Erythroblast (primary cell): ENCODE measurements at regions not wholly inside any gene's neighbourhood (a gene's known extent, or its start where the extent isn't known, plus 50 kb on each side); places are given as distances from the start of the nearest gene placed in this dataset.

Source experiments
- DNase-seq, 2 experiments: peaks; one replicate each; lab custom pipeline; 2025; lab: John Stamatoyannopoulos, UW
- GATA1 ChIP-seq: IDR thresholded peaks from 2 replicates; pipeline ENCODE4 v1.6.1; 2011; ENCODE audit warnings: low read depth, mild to moderate bottlenecking, control low read depth, low read length, moderate library complexity
- POLR2A ChIP-seq: IDR thresholded peaks from 2 replicates; pipeline ENCODE4 v1.6.1; 2011; ENCODE audit warnings: mild to moderate bottlenecking, low read length

DNA sequence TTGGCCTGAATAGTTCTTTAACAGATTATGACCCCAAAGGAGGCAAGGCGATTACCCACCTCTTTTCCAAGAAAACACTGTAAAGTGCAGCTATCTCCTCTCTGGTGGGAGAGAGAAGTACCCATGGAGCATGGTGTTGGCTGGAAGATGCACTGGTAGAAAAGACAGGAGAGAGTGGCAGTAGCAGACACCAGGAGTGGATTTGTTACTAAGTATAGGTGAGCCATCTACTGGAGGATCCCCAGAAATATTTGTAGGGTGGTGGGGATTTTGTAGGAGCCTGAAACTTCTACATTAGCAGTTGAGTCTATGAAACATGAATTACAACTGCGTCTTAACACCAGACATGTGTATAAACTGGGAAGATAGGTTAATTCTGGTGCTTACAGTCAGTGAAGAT is 148.0 kb downstream of the SLC38A4 start:
- peak in 1 of 2 experiments; percentile 8 for DNase-seq
- TF ChIP-seq GATA1 = no peak
- TF ChIP-seq POLR2A = no peak

DNA sequence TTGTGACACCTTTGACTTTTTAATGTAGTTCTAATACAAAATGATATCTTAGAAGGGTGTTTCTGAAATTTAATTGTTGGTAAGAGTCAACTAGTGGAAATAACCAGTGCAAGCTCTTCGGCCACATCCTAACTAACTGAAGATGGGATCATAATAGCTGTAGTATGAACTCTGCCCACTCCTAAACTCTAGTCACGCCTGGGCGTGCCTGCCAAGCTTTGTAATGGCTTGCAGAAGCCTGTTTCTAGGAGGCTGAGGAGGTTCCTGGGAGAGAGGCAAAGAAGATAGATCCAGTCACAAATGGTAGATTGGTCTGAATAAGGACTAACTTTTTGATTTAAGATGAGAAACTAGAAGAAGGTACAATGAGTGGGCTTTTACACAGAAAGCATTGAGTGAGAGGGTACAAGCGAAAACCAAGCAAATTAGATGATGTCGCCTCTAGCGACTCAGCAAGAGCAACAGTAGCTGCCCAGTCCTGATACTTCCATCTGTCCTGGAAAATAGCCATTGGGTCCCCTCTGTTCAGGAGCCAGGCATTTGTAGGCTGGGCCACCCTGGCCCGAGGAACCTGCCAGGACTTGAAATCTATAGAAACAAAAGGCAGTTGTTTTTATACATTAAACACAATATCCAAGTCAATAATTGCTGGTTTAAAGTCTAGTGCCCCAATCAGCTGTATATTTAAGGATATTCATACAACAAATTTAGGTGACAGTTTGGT is 148.8 kb downstream of the SLC38A4 start:
- DNase-seq = no peak
- TF ChIP-seq GATA1 = no peak
- no peak for TF ChIP-seq POLR2A

GRCh38 chr12:46676396-46676795 is 149.4 kb downstream of the SLC38A4 start:
- TF ChIP-seq POLR2A = no peak
- no peak for TF ChIP-seq GATA1
- no peak for DNase-seq

GRCh38 chr12:46675736-46676135 is 150.1 kb downstream of the SLC38A4 start:
- peak; percentile 3 to 45 for DNase-seq
- TF ChIP-seq GATA1 (no peak), POLR2A (no peak)

DNA sequence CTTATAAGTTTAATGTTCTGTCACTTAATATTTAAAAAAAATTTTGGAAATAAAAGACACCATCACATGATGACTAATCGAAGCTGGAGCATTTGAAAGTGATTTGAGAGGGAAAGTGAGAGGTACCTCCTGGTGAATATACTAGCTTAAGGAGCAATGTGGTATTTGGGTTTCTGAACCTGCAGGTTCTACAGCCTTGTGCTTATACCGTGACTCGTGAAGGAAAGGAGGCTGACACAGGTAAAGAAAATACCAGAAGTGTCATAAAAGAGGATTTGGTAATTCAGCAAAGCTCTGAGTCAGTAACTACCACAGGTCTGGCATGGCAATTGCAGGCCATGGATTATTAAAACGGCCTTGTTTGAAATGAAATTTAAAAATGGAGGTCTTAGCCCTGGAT is 151.0 kb downstream of the SLC38A4 start:
- no peak for DNase-seq
- TF ChIP-seq GATA1 = no peak
- TF ChIP-seq POLR2A = no peak

DNA sequence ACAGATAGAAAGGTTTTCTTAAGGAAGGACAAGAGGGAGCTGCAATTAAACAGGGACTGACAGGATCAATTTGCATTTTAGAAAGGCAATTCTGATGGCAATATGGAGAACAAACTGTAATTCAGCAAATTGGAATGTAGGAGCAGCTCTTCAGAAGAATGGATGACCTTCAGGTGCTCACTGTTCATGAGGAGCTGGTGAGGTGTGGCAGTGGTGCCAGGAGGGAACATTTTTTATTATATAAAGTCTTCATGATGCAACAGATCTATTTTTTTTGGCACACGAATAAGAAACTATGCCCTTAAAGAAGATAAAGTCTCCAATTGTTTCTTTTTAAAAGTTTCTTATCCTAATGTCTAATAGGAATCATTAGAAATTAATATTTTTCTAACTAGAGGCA is 151.7 kb downstream of the SLC38A4 start:
- no peak for DNase-seq
- TF ChIP-seq POLR2A = no peak
- no peak for TF ChIP-seq GATA1

GRCh38 chr12:46671102-46671501 is 154.7 kb downstream of the SLC38A4 start:
- no peak for DNase-seq
- TF ChIP-seq POLR2A (no peak), GATA1 (no peak)

DNA sequence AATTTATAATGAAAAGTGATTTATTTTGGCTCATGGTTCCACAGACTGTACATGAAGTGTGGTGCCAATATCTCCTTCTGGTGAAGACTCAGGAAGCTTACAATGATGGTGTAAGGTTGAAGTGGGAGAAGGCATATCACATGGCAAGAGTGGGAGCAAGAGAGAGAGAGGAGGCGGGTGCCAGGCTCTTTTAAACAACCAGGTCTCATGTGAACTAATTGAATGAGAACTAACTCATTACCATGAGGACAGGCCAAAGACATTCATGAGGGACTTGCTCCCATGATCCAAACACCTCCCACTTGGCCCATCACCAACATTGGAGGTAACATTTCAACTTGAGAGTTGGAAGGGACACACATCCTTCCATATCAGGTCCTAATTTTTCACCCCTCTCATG is 155.2 kb downstream of the SLC38A4 start:
- DNase-seq = no peak
- TF ChIP-seq GATA1 (no peak), POLR2A (no peak)

DNA sequence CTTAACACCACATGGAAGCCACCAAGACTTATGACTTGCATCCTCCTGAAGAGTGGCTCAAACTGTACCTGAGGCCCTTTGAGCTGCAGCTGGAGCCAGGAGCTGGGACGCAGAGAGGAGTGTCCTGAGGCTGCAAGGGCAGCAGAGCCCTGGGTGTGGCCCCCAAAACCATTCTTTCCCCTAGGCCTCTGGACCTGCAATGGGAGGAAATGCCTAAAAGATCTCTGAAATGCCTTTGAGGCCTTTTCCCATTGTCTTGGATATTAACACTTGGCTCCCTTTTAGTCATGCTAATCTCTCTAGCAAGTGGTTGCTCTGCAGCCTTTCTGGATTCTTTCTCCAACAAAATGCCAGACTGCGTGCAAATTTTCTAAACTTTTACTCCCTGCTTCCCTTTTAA is 156.1 kb downstream of the SLC38A4 start:
- no peak for DNase-seq
- TF ChIP-seq GATA1 (no peak), POLR2A (no peak)

DNA sequence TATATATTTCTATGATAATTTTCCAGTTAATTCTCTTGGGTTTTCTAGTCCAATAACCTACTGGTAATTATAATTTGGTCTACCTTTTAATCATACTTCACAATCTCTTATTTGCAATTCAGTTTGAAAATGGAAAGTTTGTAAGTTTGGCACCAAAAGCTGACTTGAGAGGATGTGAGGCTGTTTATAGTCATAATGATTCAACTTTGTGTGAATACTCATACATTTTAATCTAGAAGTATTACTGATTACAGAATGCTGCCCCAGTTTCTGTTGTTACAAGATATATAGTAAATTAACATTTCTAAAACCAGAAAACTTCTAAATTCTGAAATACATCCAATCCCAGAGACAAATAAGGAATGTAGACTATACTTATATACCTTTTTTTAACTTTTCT is 158.2 kb downstream of the SLC38A4 start:
- TF ChIP-seq GATA1 (no peak), POLR2A (no peak)
- no peak for DNase-seq

DNA sequence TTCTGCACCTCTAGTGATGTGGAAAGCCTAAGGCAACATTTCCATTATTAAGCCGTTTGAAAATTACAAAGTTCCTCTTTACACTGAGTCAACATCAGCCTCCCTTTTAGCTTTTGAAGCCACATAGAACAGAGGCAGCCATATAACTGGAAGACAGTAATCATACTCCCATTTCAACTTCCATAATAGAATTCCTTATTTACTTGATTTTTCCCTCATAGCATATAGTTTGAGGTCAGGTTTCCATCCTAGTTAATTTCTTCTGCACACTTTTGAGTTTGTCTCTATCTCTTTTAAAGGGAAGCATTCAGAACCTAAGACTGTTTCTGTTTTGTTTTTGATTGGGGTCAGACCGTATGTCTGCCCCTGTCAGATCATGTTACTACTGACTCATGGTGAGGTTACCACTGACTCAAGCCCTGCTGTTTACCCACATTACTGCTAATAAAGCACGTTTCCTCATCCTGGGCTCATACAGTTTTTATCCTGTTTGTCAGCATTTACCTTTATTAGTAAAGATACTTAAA is 161.0 kb downstream of the SLC38A4 start:
- peak in 1 of 2 experiments; percentile 2 for DNase-seq
- TF ChIP-seq GATA1 (no peak), POLR2A (no peak)

DNA sequence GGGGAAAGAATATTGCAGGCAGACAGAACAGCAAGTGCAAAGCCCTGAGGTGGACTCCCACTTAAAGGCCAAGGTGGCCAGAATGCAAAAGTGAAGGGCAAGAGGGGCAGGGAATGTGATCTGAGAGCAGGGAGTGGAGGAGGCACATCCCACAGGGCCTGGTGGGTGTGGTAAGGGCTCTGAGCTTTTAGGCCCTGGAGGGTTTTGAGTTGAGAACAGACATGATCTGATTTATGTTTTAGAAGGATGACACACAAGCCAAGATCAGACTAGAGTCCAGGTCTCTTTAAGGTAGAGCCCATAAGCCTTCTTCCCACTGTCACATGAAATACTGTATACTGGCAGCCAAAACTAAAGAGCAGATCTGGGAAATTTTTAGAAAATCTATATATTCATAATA is 162.5 kb downstream of the SLC38A4 start:
- no peak for TF ChIP-seq POLR2A
- TF ChIP-seq GATA1 = no peak
- DNase-seq = no peak

DNA sequence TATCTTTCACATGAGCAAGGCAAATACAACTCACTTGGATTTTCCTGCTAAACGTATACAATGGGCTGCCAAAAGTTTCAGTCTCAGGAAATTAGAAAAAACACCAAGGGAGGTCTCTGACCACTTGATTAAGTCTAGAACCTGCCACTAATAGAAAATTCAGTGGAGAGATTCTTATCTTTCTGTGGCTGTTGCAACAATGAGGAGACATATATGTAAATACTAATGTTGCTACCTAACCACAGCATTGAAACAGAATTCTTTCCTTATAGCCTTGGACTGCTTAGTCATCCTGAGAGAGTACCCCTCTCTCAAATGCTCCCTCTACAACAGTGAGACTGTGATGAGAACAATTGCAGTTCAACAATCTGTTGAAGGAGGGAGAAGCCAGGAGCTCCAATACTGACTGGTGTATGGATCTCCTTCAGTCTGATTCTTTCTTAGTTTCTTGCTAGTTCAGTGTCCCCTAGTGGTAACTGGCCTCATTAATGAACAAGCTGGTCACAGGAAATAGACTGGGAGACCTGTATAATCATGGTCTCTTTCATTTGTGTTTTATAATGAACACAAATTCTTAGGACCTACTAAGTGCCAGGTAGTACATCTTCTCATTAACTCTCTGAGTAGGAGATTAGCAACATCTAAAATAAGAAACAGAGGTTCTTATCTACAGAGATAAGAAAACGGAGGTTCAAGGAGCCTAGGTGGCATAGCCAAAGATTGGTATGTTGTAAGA is 164.5 kb downstream of the SLC38A4 start:
- TF ChIP-seq POLR2A (no peak), GATA1 (no peak)
- DNase-seq = peak; percentile 46 to 55

- TF ChIP-seq GATA1 (no peak), POLR2A (no peak)
- DNase-seq = no peak
These were observed 165.1 kb downstream of the SLC38A4 start for GRCh38 chr12:46660719-46661109.

GRCh38 chr12:46660276-46660675 is 165.5 kb downstream of the SLC38A4 start:
- DNase-seq = no peak
- no peak for TF ChIP-seq GATA1
- no peak for TF ChIP-seq POLR2A
